GM15510 (cell line): ENCODE measurements at regions not wholly inside any gene's neighbourhood (a gene's known extent, or its start where the extent isn't known, plus 50 kb on each side); places are given as distances from the start of the nearest gene placed in this dataset.

ENCODE experiments used
- POLR2A ChIP-seq: IDR thresholded peaks from 3 replicates; pipeline ENCODE4 v1.6.1; 2011; ENCODE audit warnings: borderline replicate concordance; ENCODE audit not compliant: insufficient read length; ENCODE audit errors: extremely low read depth

DNA sequence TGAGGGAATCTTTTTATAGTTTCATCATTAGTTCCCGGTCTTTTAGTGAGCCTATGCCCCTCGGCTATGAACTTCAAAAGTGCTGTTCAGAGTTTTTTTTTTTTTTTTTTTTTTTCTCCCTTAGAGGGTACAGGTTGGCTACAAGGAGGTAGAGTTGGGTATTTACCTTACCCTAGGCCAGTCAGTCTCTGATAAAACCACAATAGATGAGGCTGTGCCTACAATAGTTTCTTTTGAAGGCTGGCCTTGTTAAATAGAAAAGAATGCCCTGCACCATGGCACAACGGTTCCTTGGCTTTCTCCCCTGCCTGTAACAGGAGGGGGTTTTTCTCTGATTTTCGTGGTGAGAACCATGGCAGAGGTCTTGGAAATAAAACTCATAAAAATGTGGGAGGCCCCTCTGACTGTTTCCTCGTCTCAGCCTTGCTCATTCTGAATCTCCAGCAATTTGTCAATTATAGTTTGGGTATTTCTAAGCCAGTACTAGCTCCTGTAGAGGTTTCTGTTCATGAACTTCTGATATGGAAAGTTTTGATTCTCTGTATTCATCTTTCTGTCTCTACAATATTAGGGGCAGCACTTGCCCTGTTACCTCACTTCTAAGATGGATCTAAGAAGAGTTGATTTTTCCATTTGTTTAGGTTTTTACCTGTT, 152.0 kb downstream of the MTRR start:
- no peak for TF ChIP-seq POLR2A

DNA sequence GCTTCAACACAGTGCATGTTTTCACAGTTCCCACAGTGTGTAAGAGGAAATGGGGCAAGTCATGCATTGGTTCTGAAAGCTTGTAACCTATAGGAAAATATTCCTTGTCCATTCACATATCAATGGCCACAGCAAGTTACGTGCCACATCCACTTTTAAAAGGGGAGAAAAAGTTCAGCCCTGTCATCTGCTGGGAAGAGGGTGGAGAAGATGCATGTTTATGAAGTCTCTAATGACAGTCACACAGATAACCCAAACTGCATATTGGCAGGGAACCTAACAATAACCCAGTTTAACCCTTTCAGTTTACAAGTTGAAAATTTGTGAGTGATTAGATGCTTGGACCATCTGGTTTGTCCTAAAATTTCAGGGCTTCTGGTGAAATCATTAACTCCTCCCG, 159.3 kb downstream of the MTRR start:
- no peak for TF ChIP-seq POLR2A

DNA sequence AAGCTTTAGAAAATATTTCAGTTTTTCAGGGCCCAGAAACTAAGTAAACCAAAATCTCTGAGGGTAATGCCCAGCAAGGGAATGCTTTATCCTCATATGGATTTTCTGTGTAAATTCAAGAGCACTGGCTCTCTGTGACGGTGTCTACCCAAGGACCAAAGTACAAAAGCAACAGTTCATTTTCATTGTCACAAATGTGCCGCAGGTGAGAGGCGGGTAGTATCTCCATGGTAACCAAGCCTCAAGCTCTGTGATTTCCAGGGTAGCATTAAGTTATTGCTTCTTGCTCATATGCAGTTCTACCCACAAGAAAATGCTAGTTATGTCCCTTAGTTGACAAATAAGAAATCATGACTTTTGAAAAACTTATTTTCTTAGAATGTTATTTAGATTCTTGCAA, 164.3 kb downstream of the MTRR start:
- TF ChIP-seq POLR2A: no peak

DNA sequence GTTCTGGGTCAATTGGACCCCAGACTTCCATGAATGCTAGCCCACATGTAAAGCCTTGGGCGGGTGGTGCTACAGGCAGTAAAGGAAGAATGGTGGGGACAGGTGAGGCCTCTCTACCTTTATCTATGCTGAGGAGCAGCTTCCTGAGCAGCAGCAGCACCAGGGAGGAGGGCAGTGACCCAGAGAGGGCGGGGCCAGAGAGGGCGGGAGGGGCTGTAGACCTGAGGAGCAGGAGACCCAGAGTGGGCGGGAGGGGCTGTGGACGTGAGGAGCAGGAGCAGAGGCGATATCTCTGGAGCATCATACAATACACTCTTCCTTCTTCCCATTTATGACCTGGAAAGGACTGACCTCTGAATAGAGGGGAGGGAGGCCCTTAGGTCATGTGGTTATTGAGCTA, 165.9 kb downstream of the MTRR start:
- no peak for TF ChIP-seq POLR2A

DNA sequence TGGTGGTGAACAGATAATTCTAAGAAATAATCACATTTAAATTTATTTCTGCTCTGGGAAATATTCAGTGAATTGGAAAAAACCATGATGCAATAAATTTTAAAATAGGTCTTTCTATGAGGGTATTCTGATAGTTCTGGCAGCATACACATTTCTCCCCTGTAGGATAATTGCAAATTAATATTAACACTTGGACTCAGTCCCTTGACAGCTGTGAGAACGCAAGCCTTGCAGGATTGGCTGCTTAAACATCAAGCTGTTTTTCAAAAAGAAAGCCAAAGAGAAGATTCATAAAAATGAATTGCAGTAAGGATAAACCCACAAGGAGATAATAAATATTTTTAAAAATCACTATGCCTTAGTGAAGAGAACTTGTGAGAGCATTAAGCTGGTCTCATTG, 180.0 kb downstream of the MTRR start:
- TF ChIP-seq POLR2A: no peak

DNA sequence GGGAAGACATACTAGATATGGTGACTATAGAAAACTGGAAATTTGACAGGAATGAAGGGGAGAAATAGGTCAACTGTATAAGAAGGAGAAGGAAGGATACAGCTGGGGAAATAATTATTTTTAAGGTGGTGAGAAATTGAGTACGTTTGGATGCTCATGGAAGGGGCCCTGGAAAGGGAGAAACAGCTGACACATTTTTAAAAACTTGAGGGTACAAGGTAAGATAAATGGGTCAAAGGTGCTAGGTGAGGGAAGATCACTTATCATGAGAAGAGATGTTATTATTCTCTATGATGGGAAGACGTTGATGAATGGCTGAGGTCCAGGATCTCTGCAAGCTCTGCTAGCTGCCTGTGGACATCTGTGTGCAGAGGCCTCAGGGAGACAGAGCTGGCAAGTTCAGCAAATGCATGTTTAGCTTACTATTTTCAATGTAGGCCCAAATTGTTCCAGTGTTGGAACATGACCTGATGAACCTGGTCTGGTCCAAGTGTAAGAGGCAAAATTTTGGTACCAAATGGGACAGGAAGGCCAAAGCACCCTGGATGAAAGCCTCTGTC, 181.7 kb downstream of the MTRR start:
- no peak for TF ChIP-seq POLR2A

DNA sequence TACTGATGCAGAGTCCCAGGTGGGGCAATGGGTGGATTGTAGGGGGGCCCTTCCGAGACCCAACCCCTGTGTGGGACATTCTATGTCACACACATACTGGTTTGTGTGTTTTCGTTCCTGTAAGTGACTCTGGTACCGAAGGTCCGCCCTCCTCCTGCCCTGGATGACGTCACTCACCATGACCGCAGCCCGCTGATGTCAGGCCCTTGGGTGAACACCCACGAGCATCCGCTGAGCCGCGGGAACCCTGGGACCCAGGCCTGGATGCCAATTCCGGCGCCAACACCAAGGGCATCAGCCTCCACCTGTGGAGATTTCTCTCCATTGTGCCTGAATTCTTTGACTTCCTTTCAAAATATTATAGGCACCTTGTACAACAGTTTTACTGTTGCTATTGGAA, 184.3 kb downstream of the MTRR start:
- no peak for TF ChIP-seq POLR2A

DNA sequence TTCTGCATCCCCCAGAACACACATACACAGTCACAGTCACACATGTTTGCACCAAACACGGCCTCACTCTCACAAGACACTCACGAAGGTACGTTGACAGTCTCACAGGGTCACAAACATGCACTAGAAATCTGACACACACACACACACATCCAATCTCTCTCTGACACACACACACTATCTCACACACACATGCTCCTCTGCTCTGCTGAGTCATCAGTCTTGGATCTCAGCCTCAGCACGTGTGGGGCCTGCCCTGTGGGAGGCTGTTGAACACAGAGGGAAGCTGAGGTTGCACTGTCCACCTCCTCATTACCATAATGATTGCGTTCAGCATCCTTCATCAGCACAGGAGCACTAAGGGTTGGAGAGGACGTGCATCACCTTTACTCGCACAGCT, 188.8 kb downstream of the MTRR start:
- no peak for TF ChIP-seq POLR2A

DNA sequence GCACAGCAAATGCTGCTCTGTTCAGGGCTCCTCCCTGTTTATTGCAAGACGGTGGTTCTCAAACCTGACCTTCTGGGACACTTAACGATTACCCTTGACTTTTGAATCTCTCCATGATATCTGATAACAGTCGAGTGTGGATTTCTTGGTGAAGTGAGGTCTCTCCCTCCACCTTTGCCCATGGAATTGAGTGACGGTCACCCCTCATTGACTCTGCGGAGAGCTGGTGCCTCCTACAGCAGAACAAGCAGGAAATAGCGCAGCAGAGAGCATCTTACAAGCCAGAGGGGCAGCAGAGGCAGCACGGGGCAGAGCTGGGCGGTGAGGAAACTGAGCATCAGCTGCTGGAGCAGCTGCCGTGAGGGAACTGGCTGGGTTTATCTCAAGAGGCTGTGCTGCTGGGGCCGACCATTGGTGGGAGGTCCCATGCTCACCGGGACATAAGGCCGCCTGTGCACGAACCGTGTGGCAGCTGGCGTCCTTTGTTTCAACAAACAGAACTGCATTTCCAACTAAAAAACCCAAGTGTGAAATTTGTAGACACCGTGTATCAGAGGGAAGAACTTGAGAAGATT, 189.8 kb downstream of the MTRR start:
- no peak for TF ChIP-seq POLR2A

DNA sequence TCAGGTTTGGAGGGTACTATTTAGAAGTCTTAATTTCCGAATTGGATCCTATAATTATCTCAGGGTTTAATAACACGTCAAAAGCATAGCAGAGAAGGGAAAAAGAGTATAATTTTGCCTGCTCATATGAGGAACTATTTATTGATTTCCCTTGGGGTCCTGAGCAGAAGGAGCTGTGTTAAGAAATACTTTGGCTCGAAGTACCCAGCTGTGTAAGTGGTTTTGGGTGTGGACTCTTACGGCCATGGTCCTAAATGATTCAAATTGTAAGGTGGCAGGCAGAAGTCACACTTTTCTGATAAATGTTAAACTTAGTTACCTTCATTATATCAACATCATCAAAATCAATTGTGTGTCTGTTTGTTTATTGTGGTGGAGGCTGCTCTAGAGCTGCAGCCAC, 190.4 kb downstream of the MTRR start:
- TF ChIP-seq POLR2A: no peak

DNA sequence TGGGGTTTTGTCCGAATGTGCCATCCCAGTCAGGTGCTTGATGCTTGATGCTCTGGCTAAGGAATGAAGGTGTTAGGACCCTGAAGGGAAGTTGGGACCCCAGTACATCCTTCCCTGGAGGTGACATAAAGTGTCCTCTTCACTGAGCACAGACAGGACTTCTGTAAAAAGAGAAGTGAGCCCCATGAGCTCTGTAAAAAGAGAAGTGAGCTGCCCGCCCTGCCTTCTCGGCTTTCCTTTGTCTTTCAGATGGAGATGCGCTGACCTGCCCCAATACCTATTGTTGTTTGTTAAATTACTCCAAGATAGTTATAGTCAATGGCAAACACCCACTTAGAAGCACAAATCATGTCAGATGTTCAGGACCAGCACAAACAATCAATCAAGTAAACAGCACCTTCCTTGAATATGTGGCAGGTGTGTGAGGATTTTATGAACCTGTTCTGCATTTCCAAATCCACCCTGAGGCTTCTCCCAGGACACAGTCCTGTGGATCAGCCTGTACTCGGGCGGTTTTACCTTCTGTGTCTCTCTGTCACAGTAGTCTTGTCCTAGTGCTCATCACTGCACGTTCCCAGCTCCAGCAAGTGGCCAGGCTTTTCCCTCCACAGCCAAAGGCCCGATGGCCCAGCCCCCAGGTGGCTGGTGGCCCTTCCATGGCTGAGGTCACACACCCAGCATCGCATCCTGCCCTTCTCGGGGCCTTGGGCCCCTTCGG, 191.4 kb downstream of the MTRR start:
- no peak for TF ChIP-seq POLR2A

DNA sequence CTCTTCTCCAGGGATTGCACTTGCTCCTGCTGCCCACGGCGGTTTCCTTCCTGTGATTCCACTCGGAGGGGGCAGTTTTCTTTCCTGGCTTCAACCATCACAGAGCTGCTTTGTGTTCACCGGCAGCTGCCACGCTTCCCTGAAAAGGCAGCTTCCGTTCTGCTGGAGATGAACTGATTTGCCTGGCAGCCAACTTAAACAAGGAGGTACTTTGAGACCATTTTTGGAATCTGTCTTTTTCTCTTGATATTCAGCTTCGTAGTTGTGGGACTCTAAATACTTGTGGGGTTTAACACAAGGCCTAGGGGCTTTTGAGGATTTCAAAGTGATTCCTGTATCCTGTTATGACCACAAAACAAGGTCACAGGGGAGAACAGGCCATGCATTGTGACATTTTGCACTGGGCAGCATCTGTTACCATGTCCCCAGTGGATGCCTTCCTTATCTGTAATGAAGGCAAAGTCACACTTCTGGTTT, 192.0 kb downstream of the MTRR start:
- no peak for TF ChIP-seq POLR2A

DNA sequence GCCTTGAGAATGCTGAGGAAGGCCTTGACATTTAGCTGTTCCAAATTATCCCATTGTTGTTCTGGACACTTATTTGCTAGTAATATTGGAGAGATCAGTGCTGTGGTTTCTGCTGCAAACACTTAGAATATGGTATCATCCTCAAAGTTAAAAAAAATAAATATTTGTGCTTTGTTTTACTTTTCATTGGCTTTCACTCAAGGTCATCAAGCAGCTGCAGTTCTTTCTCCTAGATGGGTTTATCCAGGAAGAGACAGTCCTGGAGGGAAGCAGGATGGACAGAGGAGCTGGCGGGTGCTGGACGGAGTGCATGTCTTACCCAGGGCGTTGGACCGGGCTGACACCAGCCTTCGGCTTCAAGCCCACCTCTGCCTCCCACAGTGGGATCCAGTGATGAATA, 193.6 kb downstream of the MTRR start:
- TF ChIP-seq POLR2A: no peak

DNA sequence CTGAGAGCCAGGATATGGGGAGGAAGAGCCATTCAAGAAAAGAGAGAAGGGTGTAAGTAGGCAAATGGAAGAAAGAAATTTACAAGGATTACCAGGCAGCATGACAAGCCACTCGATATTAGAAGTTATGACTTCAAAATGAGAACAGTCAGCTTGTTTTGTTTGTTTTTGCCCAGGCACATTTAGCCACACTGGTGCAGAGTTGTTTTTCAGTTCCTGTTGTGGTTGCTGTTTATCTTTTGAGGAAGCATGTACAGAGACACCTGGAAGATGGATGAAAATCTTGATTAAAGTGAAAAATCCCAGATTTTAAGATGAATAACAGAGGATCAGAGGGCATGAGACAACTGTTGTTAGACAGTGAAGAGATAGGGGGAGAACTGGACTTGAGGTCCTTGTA, 199.1 kb downstream of the MTRR start:
- TF ChIP-seq POLR2A: no peak

DNA sequence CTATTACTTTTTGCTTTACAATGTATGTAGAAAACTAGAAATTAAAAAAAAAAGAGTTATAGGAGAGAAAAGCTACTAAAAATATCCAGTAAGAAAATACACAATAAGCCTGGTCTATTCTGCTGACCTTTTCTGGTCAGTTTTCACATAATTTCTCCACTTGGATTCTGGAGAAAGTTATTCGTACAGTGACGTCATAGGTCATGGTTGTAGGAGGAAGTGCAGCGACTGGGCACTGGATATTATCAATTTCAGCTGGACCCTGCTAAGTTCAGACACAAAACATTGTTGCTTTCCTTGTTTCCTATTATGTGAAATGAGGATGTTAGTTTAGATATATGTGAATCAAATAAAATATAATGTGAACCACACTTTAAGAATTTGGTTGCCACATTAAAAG, 201.2 kb downstream of the MTRR start:
- no peak for TF ChIP-seq POLR2A

DNA sequence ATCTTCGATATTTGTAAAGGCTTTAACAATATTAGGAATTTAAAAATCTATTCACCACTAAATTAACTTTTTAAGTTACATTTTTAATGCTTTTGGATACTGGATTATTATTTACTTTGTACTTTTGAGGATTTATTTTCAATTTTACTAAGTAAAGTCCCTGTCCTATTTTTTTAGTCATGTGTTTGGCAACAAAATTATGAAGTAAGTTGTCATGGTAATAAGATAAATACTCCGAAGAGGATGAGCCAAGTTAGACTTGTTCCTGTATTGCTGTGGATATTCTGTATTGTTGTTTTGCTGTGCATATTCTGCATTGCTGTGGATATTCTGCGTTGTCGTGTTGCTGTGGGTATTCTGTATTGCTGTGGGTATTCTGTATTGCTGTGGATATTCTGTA, 210.1 kb downstream of the MTRR start:
- TF ChIP-seq POLR2A: no peak

DNA sequence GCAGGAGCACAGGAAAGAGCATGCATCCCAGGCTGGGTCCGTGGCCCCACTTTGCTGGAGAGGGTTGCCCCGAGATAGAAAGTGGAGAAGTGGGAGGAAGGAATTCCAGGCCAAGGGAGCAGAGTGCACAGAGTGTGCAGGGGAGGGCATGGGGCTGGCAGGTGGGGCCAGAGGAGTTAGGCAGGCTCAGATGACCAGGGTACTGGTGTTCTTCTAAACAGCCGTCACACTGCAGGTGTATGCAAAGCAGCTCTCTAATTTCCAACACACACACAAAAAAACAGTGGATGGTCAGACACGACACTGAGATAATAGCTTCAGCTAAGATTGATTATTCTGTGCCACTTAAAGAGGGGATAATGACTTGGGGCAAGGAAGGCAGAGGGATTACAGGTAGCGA, 212.2 kb downstream of the MTRR start:
- TF ChIP-seq POLR2A: no peak

DNA sequence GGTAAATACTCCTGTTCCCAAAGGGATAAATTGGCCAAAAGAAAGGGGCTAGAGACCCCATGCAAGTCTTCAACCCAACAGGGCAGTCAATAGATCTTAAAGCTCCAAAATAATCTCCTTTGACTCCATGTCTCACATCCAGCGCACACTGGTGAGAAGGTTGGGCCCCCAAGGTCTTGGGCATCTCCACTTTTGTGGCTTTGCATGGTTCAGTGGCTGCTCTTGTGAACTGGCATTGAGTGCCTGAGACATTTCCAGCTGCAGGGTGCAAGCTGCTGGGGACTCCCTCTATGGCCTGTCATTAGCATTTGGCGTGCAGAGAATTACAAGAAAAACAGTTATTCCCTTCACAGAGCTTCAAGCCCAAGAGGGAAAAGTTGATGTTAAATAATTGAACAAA, 224.7 kb downstream of the MTRR start:
- no peak for TF ChIP-seq POLR2A
